IMR-90 (cell line): ENCODE measurements at regions not wholly inside any gene's neighbourhood (a gene's known extent, or its start where the extent isn't known, plus 50 kb on each side); places are given as distances from the start of the nearest gene placed in this dataset.

Experiments
- ATAC-seq: fragments of 200-7000 bp; cut with Tn5 transposase; 2 replicates; pipeline ENCODE4 v1.9.1; 2020; ENCODE audit warnings: low read depth, mild to moderate bottlenecking, moderate library complexity
- BruUV-seq: library from RNA; stranded (reverse); fragments of 400-500 nt; replicated peaks from 2 replicates; lab custom pipeline; 2021; lab: Mats Ljungman, UMichigan
- CTCF ChIA-PET: fragments of 300-600 bp; formaldehyde crosslinking; extraction: SDS; loops from one replicate; lab custom pipeline; 2021; ENCODE audit warnings: antibody characterized with exemption; lab: Yijun Ruan, JAX
- POLR2A ChIA-PET: fragments of 300-600 bp; sonication (Branson Sonifier 250); formaldehyde crosslinking; loops from one replicate; lab custom pipeline; 2022; ENCODE audit warnings: antibody characterized with exemption; ENCODE audit not compliant: unreplicated experiment; lab: Charles Lee
- DNase-seq: peaks from one replicate; pipeline ENCODE4 v3.0.0; 2013
- H2AFZ ChIP-seq: replicated peaks from 2 replicates; pipeline ENCODE3; 2013; ENCODE audit warnings: low read length, mild to moderate bottlenecking; ENCODE audit not compliant: poor library complexity
- H2AK5ac ChIP-seq: 2 replicates; pipeline ENCODE4 v1.6.1; 2013; ENCODE audit warnings: low read depth, low read length, inconsistent platforms
- H2AK9ac ChIP-seq: replicated peaks from 2 replicates; pipeline ENCODE3; 2013; ENCODE audit warnings: mild to moderate bottlenecking, low read depth, low read length, moderate library complexity; ENCODE audit not compliant: poor library complexity
- H2BK120ac ChIP-seq: 2 replicates; pipeline ENCODE4 v1.6.1; 2013; ENCODE audit warnings: low read depth, low read length, inconsistent platforms
- H2BK15ac ChIP-seq: 3 replicates; pipeline ENCODE4 v1.6.1; 2013; ENCODE audit warnings: low read depth, low read length, inconsistent platforms
- H2BK20ac ChIP-seq: 2 replicates; pipeline ENCODE4 v1.6.1; 2013; ENCODE audit warnings: low read depth, mild to moderate bottlenecking, inconsistent platforms, low read length, moderate library complexity
- H2BK5ac ChIP-seq: 2 replicates; pipeline ENCODE4 v1.6.1; 2013; ENCODE audit warnings: mild to moderate bottlenecking, low read depth, low read length, inconsistent platforms; ENCODE audit not compliant: poor library complexity, severe bottlenecking
- H3K14ac ChIP-seq: replicated peaks from 2 replicates; pipeline ENCODE4 v1.6.1; 2013; ENCODE audit warnings: low read depth, low read length, inconsistent platforms
- H3K18ac ChIP-seq: 2 replicates; pipeline ENCODE4 v1.6.1; 2013; ENCODE audit warnings: low read depth, low read length, control low read depth
- H3K23ac ChIP-seq: 2 replicates; pipeline ENCODE4 v1.6.1; 2013; ENCODE audit warnings: low read depth, low read length, inconsistent platforms
- H3K27ac ChIP-seq: 2 replicates; pipeline ENCODE4 v1.5.1; 2013; ENCODE audit warnings: mild to moderate bottlenecking, control low read depth, low read length; ENCODE audit not compliant: insufficient read depth
- H3K27me3 ChIP-seq: 2 replicates; pipeline ENCODE4 v1.6.1; 2013; ENCODE audit warnings: low read length; ENCODE audit not compliant: control insufficient read depth, insufficient read depth
- H3K36me3 ChIP-seq: 2 replicates; pipeline ENCODE4 v1.6.1; 2013; ENCODE audit warnings: low read length, mixed read lengths; ENCODE audit not compliant: control insufficient read depth, insufficient read depth
- H3K4ac ChIP-seq: 2 replicates; pipeline ENCODE4 v1.6.1; 2013; ENCODE audit warnings: low read depth, low read length, inconsistent platforms
- H3K4me1 ChIP-seq: 2 replicates; pipeline ENCODE4 v1.6.1; 2013; ENCODE audit warnings: low read length, mixed read lengths; ENCODE audit not compliant: control insufficient read depth, insufficient read depth
- H3K4me2 ChIP-seq: 2 replicates; pipeline ENCODE4 v1.6.1; 2013; ENCODE audit warnings: low read depth, mild to moderate bottlenecking, control low read depth, low read length, moderate library complexity
- H3K4me3 ChIP-seq: 2 replicates; pipeline ENCODE4 v1.5.1; 2013; ENCODE audit warnings: low read depth, mild to moderate bottlenecking, control low read depth, low read length, moderate library complexity; ENCODE audit not compliant: insufficient read depth
- H3K56ac ChIP-seq: 2 replicates; pipeline ENCODE4 v1.6.1; 2013; ENCODE audit warnings: low read length, inconsistent platforms; ENCODE audit not compliant: insufficient read depth; ENCODE audit errors: extremely low read depth
- H3K79me1 ChIP-seq, 2 experiments: 2 replicates each; pipeline ENCODE4 v1.6.1; 2013; ENCODE audit warnings: low read length in 2 of 2, inconsistent platforms in 1 of 2, low read depth in 1 of 2
- H3K9ac ChIP-seq: 2 replicates; pipeline ENCODE4 v1.6.1; 2013; ENCODE audit warnings: low read depth, low read length, control low read depth
- H3K9me1 ChIP-seq: 2 replicates; pipeline ENCODE4 v1.6.1; 2013; ENCODE audit warnings: low read length, inconsistent platforms; ENCODE audit not compliant: insufficient read depth
- H3K9me3 ChIP-seq: 2 replicates; pipeline ENCODE4 v1.6.1; 2013; ENCODE audit warnings: low read length; ENCODE audit not compliant: control insufficient read depth, insufficient read depth
- H4K20me1 ChIP-seq: 2 replicates; pipeline ENCODE4 v1.6.1; 2013; ENCODE audit warnings: low read length, inconsistent platforms; ENCODE audit not compliant: insufficient read depth
- H4K5ac ChIP-seq: 2 replicates; pipeline ENCODE4 v1.6.1; 2013; ENCODE audit warnings: mild to moderate bottlenecking, low read depth, low read length, control low read depth
- H4K8ac ChIP-seq, 2 experiments: 2 replicates each; pipeline ENCODE4 v1.6.1; 2013; ENCODE audit warnings: low read depth in 2 of 2, low read length in 2 of 2, control low read depth in 1 of 2, inconsistent platforms in 1 of 2
- H4K91ac ChIP-seq: 2 replicates; pipeline ENCODE4 v1.6.1; 2013; ENCODE audit warnings: low read depth, low read length, inconsistent platforms; ENCODE audit not compliant: insufficient read depth
- BHLHE40 ChIP-seq: fragments of 150-350 bp; IDR thresholded peaks from 2 replicates; pipeline ENCODE4 v1.6.1; 2016; ENCODE audit warnings: mild to moderate bottlenecking, low read depth, low read length
- CEBPB ChIP-seq: IDR thresholded peaks from 2 replicates; pipeline ENCODE4 v1.6.1; 2012; ENCODE audit warnings: low read depth, low read length, improper control_type of control experiment
- CHD1 ChIP-seq: IDR thresholded peaks from 2 replicates; pipeline ENCODE4 v1.6.1; 2012; ENCODE audit warnings: low read depth, low read length, improper control_type of control experiment
- MAFK ChIP-seq: IDR thresholded peaks from 2 replicates; pipeline ENCODE4 v1.6.1; 2012; ENCODE audit warnings: low read depth, low read length, improper control_type of control experiment
- MXI1 ChIP-seq: IDR thresholded peaks from 2 replicates; pipeline ENCODE4 v1.6.1; 2012; ENCODE audit warnings: low read depth, mild to moderate bottlenecking, low read length, moderate library complexity, borderline replicate concordance
- NFE2L2 ChIP-seq: fragments of 150-350 bp; IDR thresholded peaks from 2 replicates; pipeline ENCODE4 v1.6.1; 2016; ENCODE audit warnings: low read depth, mild to moderate bottlenecking, low read length
- POLR2A ChIP-seq: IDR thresholded peaks from 2 replicates; pipeline ENCODE4 v1.6.1; 2012; ENCODE audit warnings: mild to moderate bottlenecking, low read depth, low read length
- RAD21 ChIP-seq: IDR thresholded peaks from 2 replicates; pipeline ENCODE4 v1.6.1; 2012; ENCODE audit warnings: low read length, improper control_type of control experiment
- RCOR1 ChIP-seq: IDR thresholded peaks from 2 replicates; pipeline ENCODE4 v1.6.1; 2012; ENCODE audit warnings: mild to moderate bottlenecking, low read length, improper control_type of control experiment; ENCODE audit not compliant: insufficient replicate concordance
- SMC3 ChIP-seq: fragments of 150-350 bp; IDR thresholded peaks from 2 replicates; pipeline ENCODE4 v1.6.1; 2016; ENCODE audit warnings: low read depth, mild to moderate bottlenecking, antibody characterized with exemption, low read length, moderate library complexity
- WGBS, 2 experiments: methylation state at CpG; one replicate each; pipeline versions ENCODE4 v1.1.5 to v1.1.7; 2013; ENCODE audit warnings: missing lambda C conversion rate in 2 of 2; ENCODE audit not compliant: insufficient read length in 1 of 2; ENCODE audit errors: extremely low coverage in 2 of 2; 5-methylcytosine and 5-hydroxymethylcytosine counted together
- dilution Hi-C: fragments of 300-500 bp; cut with HindIII; formaldehyde crosslinking; loops from one replicate; pipeline ENCODE4 v1.14.3; 2018; ENCODE audit warnings: low sequenced_read_pairs; ENCODE audit not compliant: unreplicated experiment
- in situ Hi-C: fragments of 300-500 bp; cut with MboI; formaldehyde crosslinking; loops from 3 replicates; pipeline ENCODE4 v1.14.3; 2019; ENCODE audit warnings: low sequenced_read_pairs, inconsistent platforms, mixed read lengths
- intact Hi-C: fragments of 100-400 bp; cut with micrococcal nuclease; formaldehyde crosslinking; loops from 2 replicates; pipeline ENCODE4 v1.10.0; 2022
- TF ChIP-seq, protein P1 (sequence below): fragments of 150-350 bp; IDR thresholded peaks from 2 replicates; pipeline ENCODE4 v1.6.1; 2016; ENCODE audit warnings: low read depth, mild to moderate bottlenecking, low read length, moderate library complexity, borderline replicate concordance
- TF ChIP-seq, protein P2 (sequence below): conservative IDR thresholded peaks from 2 replicates; pipeline ENCODE4 v1.5.1; 2012; ENCODE audit warnings: mild to moderate bottlenecking, low read depth, low read length, improper control_type of control experiment

DNA sequence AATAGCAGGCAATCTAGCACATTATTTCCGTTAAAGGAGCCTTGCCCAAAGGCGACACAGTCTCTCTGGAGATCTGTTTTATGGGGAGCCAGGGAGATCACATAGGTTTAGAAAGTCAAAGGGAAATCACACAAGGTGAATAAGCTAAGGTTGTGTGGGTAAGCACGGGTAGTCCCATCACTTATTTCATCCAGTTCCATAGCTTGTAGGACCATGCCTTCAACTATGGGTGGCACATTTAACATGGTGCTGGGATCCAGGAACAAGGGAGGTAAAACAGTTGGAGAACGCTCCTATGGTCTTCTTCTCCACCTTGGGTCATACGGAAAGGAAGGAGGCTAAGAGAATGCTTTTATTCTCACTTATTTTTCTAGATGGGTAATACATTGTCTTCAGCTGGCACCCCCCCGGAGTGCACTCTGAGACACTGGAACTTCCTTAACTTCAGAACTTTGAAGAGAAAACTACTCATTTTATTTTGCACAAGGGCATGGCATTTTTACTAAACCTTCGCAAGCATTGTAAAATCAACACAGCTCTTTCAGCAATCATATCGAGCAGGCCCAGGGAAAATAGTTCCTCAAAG is 435.4 kb downstream of the KIF20B start:
- H2AFZ ChIP-seq: no peak overlapping the region
- no peaks in the 10 kb centered on the region for H3K36me3 ChIP-seq
- H2BK5ac ChIP-seq: no peak overlapping the region
- H3K14ac ChIP-seq: no peak overlapping the region
- no peak overlapping the region for H2BK20ac ChIP-seq
- H2BK120ac ChIP-seq: no peak overlapping the region
- no peak overlapping the region for H3K56ac ChIP-seq
- no peak overlapping the region for H2BK15ac ChIP-seq
- ChIA-PET POLR2A (interaction anchor here (0.6 kb wide), 1 partner anchor 39 kb away, joined by 3 read pairs; no protein-coding TSS in a partner anchor), CTCF (no interaction called here)
- no peak overlapping the region for H3K4me2 ChIP-seq
- no peak for TF ChIP-seq RCOR1
- TF ChIP-seq, protein P1, sequence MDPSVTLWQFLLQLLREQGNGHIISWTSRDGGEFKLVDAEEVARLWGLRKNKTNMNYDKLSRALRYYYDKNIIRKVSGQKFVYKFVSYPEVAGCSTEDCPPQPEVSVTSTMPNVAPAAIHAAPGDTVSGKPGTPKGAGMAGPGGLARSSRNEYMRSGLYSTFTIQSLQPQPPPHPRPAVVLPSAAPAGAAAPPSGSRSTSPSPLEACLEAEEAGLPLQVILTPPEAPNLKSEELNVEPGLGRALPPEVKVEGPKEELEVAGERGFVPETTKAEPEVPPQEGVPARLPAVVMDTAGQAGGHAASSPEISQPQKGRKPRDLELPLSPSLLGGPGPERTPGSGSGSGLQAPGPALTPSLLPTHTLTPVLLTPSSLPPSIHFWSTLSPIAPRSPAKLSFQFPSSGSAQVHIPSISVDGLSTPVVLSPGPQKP: no peak
- TF ChIP-seq CEBPB: no peak
- TF ChIP-seq, protein P2, sequence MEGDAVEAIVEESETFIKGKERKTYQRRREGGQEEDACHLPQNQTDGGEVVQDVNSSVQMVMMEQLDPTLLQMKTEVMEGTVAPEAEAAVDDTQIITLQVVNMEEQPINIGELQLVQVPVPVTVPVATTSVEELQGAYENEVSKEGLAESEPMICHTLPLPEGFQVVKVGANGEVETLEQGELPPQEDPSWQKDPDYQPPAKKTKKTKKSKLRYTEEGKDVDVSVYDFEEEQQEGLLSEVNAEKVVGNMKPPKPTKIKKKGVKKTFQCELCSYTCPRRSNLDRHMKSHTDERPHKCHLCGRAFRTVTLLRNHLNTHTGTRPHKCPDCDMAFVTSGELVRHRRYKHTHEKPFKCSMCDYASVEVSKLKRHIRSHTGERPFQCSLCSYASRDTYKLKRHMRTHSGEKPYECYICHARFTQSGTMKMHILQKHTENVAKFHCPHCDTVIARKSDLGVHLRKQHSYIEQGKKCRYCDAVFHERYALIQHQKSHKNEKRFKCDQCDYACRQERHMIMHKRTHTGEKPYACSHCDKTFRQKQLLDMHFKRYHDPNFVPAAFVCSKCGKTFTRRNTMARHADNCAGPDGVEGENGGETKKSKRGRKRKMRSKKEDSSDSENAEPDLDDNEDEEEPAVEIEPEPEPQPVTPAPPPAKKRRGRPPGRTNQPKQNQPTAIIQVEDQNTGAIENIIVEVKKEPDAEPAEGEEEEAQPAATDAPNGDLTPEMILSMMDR: no peak
- no peak for TF ChIP-seq MXI1
- TF ChIP-seq NFE2L2: no peak
- no peak for TF ChIP-seq RAD21
- TF ChIP-seq SMC3: no peak
- TF ChIP-seq BHLHE40: no peak
- no peak for TF ChIP-seq MAFK
- no peak for TF ChIP-seq POLR2A
- TF ChIP-seq CHD1: no peak
- H3K9me1 ChIP-seq: no peaks in the 10 kb centered on the region
- peak; percentile 2 for DNase-seq
- H3K9me3 ChIP-seq: peaks cover 20% of the 10 kb centered on the region
- no peak overlapping the region for H4K8ac ChIP-seq
- H3K27ac ChIP-seq: no peak overlapping the region
- no peaks in the 10 kb centered on the region for H3K27me3 ChIP-seq
- no peak overlapping the region for H3K23ac ChIP-seq
- dilution Hi-C loops: no loop called here
- H3K4me3 ChIP-seq: no peak overlapping the region
- no TSS peak for BruUV-seq
- no peak for ATAC-seq
- H3K4ac ChIP-seq: no peak overlapping the region
- no peak overlapping the region for H4K91ac ChIP-seq
- no peak overlapping the region for H3K9ac ChIP-seq
- no peak overlapping the region for H4K5ac ChIP-seq
- no peaks in the 10 kb centered on the region for H3K4me1 ChIP-seq
- no peak overlapping the region for H2AK5ac ChIP-seq
- no peak overlapping the region for H2AK9ac ChIP-seq
- no peaks in the 10 kb centered on the region for H3K79me1 ChIP-seq
- intact Hi-C loops: no loop called here
- no peaks in the 10 kb centered on the region for H4K20me1 ChIP-seq
- in situ Hi-C loops: no loop called here
- H3K18ac ChIP-seq: no peak overlapping the region
- WGBS, 2 experiments: no CpG with 5 or more reads among the region's 8 CpGs
